K562 (cell line): ENCODE measurements at regions not wholly inside any gene's neighbourhood (a gene's known extent, or its start where the extent isn't known, plus 50 kb on each side); places are given as distances from the start of the nearest gene placed in this dataset.

Experiments
- ARID1B ChIP-seq: fragments of 450-650 bp; IDR thresholded peaks from 2 replicates; pipeline ENCODE4 v1.6.1; 2016; ENCODE audit warnings: antibody characterized with exemption, mild to moderate bottlenecking, inconsistent platforms
- CBFB ChIP-seq: sonication (generic); formaldehyde crosslinking; IDR thresholded peaks from 2 replicates; pipeline ENCODE4 v1.4.0; 2020; ENCODE audit warnings: mild to moderate bottlenecking, missing genetic modification reagents
- CSDE1 ChIP-seq, 2 experiments: fragments of 450-650 bp; IDR thresholded peaks; 2 replicates each; pipeline ENCODE4 v1.6.1; 2016; ENCODE audit warnings: mild to moderate bottlenecking in 1 of 2
- EGR1 ChIP-seq: fragments of 450-650 bp; conservative IDR thresholded peaks from 2 replicates; pipeline ENCODE4 v1.6.1; 2017; ENCODE audit warnings: mild to moderate bottlenecking
- FOSL1 ChIP-seq: fragments of 200-800 bp; sonication (Bioruptor generic); conservative IDR thresholded peaks from 2 replicates; pipeline ENCODE4 v1.6.1; 2016; ENCODE audit warnings: missing genetic modification characterization, missing compliant biosample characterization
- FOXJ3 ChIP-seq: sonication (generic); formaldehyde crosslinking; IDR thresholded peaks from 2 replicates; pipeline ENCODE4 v1.4.0; 2020; ENCODE audit warnings: mild to moderate bottlenecking, missing genetic modification reagents
- HBP1 ChIP-seq: fragments of 450-650 bp; formaldehyde crosslinking; IDR thresholded peaks from 2 replicates; pipeline ENCODE4 v1.4.0; 2022; ENCODE audit warnings: missing genetic modification characterization
- HDAC2 ChIP-seq: fragments of 450-650 bp; IDR thresholded peaks from 2 replicates; pipeline ENCODE4 v1.6.1; 2016; ENCODE audit warnings: mild to moderate bottlenecking
- L3MBTL2 ChIP-seq: fragments of 450-650 bp; IDR thresholded peaks from 2 replicates; pipeline ENCODE4 v1.6.1; 2016; ENCODE audit warnings: mild to moderate bottlenecking, moderate library complexity
- NR4A1 ChIP-seq, 2 experiments: fragments of 250-450 bp in 1 of 2; fragments of 450-650 bp in 1 of 2; sonication (Bioruptor Pico) in 1 of 2; IDR thresholded peaks; 2 replicates each; pipeline versions ENCODE4 v1.4.0 to v1.6.1; 2016 to 2020; ENCODE audit warnings: mild to moderate bottlenecking in 2 of 2, missing compliant biosample characterization in 1 of 2, missing genetic modification characterization in 1 of 2, moderate library complexity in 1 of 2
- PRDM10 ChIP-seq: fragments of 450-650 bp; IDR thresholded peaks from 2 replicates; pipeline ENCODE4 v1.6.1; 2018; ENCODE audit not compliant: partially characterized antibody
- PREB ChIP-seq: sonication (generic); formaldehyde crosslinking; IDR thresholded peaks from 2 replicates; pipeline ENCODE4 v1.8.1; 2023; ENCODE audit warnings: mild to moderate bottlenecking, missing genetic modification reagents
- SETDB1 ChIP-seq: IDR thresholded peaks from one replicate; pipeline ENCODE4 v1.6.1; 2012; ENCODE audit warnings: low read length, control low read depth, inconsistent platforms

- TF ChIP-seq PREB (CRISPR knock-in tag): no peak
- TF ChIP-seq CSDE1 (IDR thresholded peaks at IDR 0.05): no peak
- TF ChIP-seq CBFB (CRISPR knock-in tag): no peak
- TF ChIP-seq FOSL1 (tag): peak; percentile 31; the same call in 1 of the 2 replicates
- TF ChIP-seq FOXJ3 (CRISPR knock-in tag): no peak
- no peak for TF ChIP-seq HBP1 (CRISPR knock-in tag)
- peak; percentile 34; the same call in 1 of the 2 replicates for TF ChIP-seq EGR1
- no peak for TF ChIP-seq NR4A1 (CRISPR knock-in tag; IDR thresholded peaks at IDR 0.05)
- no peak for TF ChIP-seq NR4A1 (tag; IDR thresholded peaks at IDR 0.05)
- TF ChIP-seq HDAC2: no peak
- TF ChIP-seq PRDM10: peak; percentile 78
- no peak for TF ChIP-seq SETDB1
- TF ChIP-seq L3MBTL2: peak; percentile 44; the same call in 1 of the 2 replicates
- peak; percentile 42 for TF ChIP-seq ARID1B
These were observed 115.2 kb upstream of the MAP1LC3B2 start (continued) for GRCh38 chr12:116443821-116444589.
